Liver (tissue), 8 donors: ENCODE measurements at regions not wholly inside any gene's neighbourhood (a gene's known extent, or its start where the extent isn't known, plus 50 kb on each side); places are given as distances from the start of the nearest gene placed in this dataset.

Experiments
- DNase-seq: peaks from one replicate; pipeline ENCODE4 v3.0.0-alpha.2; 2017; ENCODE audit warnings: low spot score
- H3K27ac ChIP-seq, 2 donors: one replicate each; pipeline ENCODE4 v1.7.0; 2013; ENCODE audit warnings: inconsistent platforms in 2 of 2, low read length in 2 of 2, control low read depth in 1 of 2, low read depth in 1 of 2, mild to moderate bottlenecking in 1 of 2
- H3K27me3 ChIP-seq, 4 donors: one replicate each; pipeline versions ENCODE4 v1.6.1 to v1.7.0; 2013; ENCODE audit warnings: low read length in 3 of 4, inconsistent platforms in 1 of 4, mild to moderate bottlenecking in 1 of 4, moderate library complexity in 1 of 4; ENCODE audit not compliant: control insufficient read depth in 4 of 4, insufficient read depth in 4 of 4
- H3K36me3 ChIP-seq, 4 donors: one replicate each; pipeline versions ENCODE4 v1.6.1 to v1.7.0; 2013; ENCODE audit warnings: low read length in 3 of 4, mild to moderate bottlenecking in 3 of 4, low read depth in 1 of 4, moderate library complexity in 1 of 4; ENCODE audit not compliant: control insufficient read depth in 4 of 4, insufficient read depth in 3 of 4
- H3K4me1 ChIP-seq, 4 donors: one replicate each; pipeline versions ENCODE4 v1.6.1 to v1.7.0; 2013; ENCODE audit warnings: low read length in 3 of 4, mild to moderate bottlenecking in 3 of 4, moderate library complexity in 1 of 4; ENCODE audit not compliant: control insufficient read depth in 4 of 4, insufficient read depth in 4 of 4
- H3K4me3 ChIP-seq, 3 donors: one replicate each; pipeline versions ENCODE4 v1.6.1 to v1.7.0; 2013; ENCODE audit warnings: low read length in 3 of 3, control low read depth in 1 of 3, low read depth in 1 of 3, mild to moderate bottlenecking in 1 of 3
- H3K9ac ChIP-seq, 2 donors: one replicate each; pipeline ENCODE4 v1.7.0; 2013; ENCODE audit warnings: low read length in 2 of 2, mild to moderate bottlenecking in 2 of 2, moderate library complexity in 2 of 2, control low read depth in 1 of 2, low read depth in 1 of 2
- H3K9me3 ChIP-seq, 4 donors: one replicate each; pipeline versions ENCODE4 v1.6.1 to v1.7.0; 2013; ENCODE audit warnings: low read length in 3 of 4; ENCODE audit not compliant: control insufficient read depth in 4 of 4
- EGR1 ChIP-seq, 2 donors: IDR thresholded peaks; 2 replicates each; pipeline ENCODE4 v1.6.1; 2016 to 2018; ENCODE audit warnings: antibody characterized with exemption in 2 of 2, low read depth in 2 of 2
- FOXA1 ChIP-seq: IDR thresholded peaks from 2 replicates; pipeline ENCODE4 v1.6.1; 2016; ENCODE audit warnings: antibody characterized with exemption
- FOXA2 ChIP-seq: IDR thresholded peaks from 2 replicates; pipeline ENCODE4 v1.6.1; 2016; ENCODE audit warnings: antibody characterized with exemption
- GABPA ChIP-seq, 2 donors: IDR thresholded peaks in 1 of 2; conservative IDR thresholded peaks in 1 of 2; 2 replicates each; pipeline ENCODE4 v1.6.1; 2016; ENCODE audit warnings: antibody characterized with exemption in 2 of 2, mild to moderate bottlenecking in 1 of 2, moderate library complexity in 1 of 2
- HNF4A ChIP-seq, 2 donors: conservative IDR thresholded peaks; 2 replicates each; pipeline ENCODE4 v1.6.1; 2016; ENCODE audit warnings: antibody characterized with exemption in 2 of 2, mild to moderate bottlenecking in 2 of 2
- HNF4G ChIP-seq: IDR thresholded peaks from 2 replicates; pipeline ENCODE4 v1.6.1; 2016; ENCODE audit warnings: antibody characterized with exemption
- JUND ChIP-seq, 2 donors: IDR thresholded peaks; 2 replicates each; pipeline ENCODE4 v1.6.1; 2016; ENCODE audit warnings: antibody characterized with exemption in 2 of 2
- NR2F2 ChIP-seq: IDR thresholded peaks from 2 replicates; pipeline ENCODE4 v1.6.1; 2016; ENCODE audit warnings: antibody characterized with exemption
- RAD21 ChIP-seq, 2 donors: IDR thresholded peaks; 2 replicates each; pipeline ENCODE4 v1.6.1; 2016; ENCODE audit warnings: antibody characterized with exemption in 2 of 2, mild to moderate bottlenecking in 2 of 2
- RXRA ChIP-seq, 2 donors: IDR thresholded peaks; 2 replicates each; pipeline ENCODE4 v1.6.1; 2017 to 2018; ENCODE audit warnings: antibody characterized with exemption in 2 of 2, mild to moderate bottlenecking in 1 of 2
- SP1 ChIP-seq: IDR thresholded peaks from 2 replicates; pipeline ENCODE4 v1.6.1; 2018; ENCODE audit warnings: antibody characterized with exemption, mild to moderate bottlenecking
- TAF1 ChIP-seq: conservative IDR thresholded peaks from 2 replicates; pipeline ENCODE4 v1.6.1; 2016; ENCODE audit warnings: antibody characterized with exemption, mild to moderate bottlenecking
- YY1 ChIP-seq: IDR thresholded peaks from 2 replicates; pipeline ENCODE4 v1.6.1; 2016; ENCODE audit warnings: antibody characterized with exemption, mild to moderate bottlenecking
- WGBS: extraction: QIAGEN DNeasy Blood & Tissue Kit; methylation state at CpG from one replicate; pipeline ENCODE4 v1.1.7; 2013; 5-methylcytosine and 5-hydroxymethylcytosine counted together
- TF ChIP-seq, protein P1 (sequence below): IDR thresholded peaks from 2 replicates; pipeline ENCODE4 v1.6.1; 2016; ENCODE audit warnings: antibody characterized with exemption
- TF ChIP-seq, protein P2 (sequence below): IDR thresholded peaks from 2 replicates; pipeline ENCODE4 v1.6.1; 2016; ENCODE audit warnings: antibody characterized with exemption
- TF ChIP-seq, protein P3 (sequence below): IDR thresholded peaks from 2 replicates; pipeline ENCODE4 v1.6.1; 2016; ENCODE audit warnings: antibody characterized with exemption, mild to moderate bottlenecking
- TF ChIP-seq, protein P4 (sequence below): fragments of 150-350 bp; IDR thresholded peaks from 2 replicates; pipeline ENCODE4 v1.5.1; 2017; ENCODE audit warnings: improper control_type of control experiment, low read depth, low read length; ENCODE audit not compliant: missing input control
- TF ChIP-seq, protein P5 (sequence below): IDR thresholded peaks from 2 replicates; pipeline ENCODE4 v1.6.1; 2016; ENCODE audit warnings: antibody characterized with exemption
- donor health status: healthy.
- donor health status: healthy.
- donor health status: healthy.
- donor health status: healthy.
- donor health status: healthy.

DNA sequence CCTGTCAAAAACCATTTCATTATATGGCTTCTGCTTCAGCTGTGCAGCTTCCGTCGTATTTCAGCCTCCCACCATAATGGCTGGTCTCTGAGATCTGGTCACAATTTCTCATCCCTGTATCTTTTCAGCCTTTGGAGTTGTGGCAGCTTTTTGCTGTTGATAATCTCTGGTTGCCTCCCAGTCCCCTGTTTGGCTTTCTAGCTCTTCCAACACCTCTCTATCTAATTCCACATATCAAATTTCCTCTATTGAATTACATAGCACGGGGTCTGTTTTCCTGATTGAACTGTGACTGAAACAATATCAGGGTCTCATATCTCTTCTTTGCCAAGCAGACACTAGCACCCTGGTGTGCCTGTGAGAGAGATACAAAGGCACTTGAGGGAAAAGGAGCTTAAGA is 222.1 kb upstream of the OBI1 start (continued):
- TF ChIP-seq, protein P1, sequence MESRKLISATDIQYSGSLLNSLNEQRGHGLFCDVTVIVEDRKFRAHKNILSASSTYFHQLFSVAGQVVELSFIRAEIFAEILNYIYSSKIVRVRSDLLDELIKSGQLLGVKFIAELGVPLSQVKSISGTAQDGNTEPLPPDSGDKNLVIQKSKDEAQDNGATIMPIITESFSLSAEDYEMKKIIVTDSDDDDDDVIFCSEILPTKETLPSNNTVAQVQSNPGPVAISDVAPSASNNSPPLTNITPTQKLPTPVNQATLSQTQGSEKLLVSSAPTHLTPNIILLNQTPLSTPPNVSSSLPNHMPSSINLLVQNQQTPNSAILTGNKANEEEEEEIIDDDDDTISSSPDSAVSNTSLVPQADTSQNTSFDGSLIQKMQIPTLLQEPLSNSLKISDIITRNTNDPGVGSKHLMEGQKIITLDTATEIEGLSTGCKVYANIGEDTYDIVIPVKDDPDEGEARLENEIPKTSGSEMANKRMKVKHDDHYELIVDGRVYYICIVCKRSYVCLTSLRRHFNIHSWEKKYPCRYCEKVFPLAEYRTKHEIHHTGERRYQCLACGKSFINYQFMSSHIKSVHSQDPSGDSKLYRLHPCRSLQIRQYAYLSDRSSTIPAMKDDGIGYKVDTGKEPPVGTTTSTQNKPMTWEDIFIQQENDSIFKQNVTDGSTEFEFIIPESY: no peak
- TF ChIP-seq FOXA2: no peak
- TF ChIP-seq, protein P2, sequence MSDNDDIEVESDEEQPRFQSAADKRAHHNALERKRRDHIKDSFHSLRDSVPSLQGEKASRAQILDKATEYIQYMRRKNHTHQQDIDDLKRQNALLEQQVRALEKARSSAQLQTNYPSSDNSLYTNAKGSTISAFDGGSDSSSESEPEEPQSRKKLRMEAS: no peak
- no peak for TF ChIP-seq EGR1 (IDR thresholded peaks at IDR 0.05; ENCODE audit: low read depth in 2 of 2)
- no peak for TF ChIP-seq NR2F2

DNA sequence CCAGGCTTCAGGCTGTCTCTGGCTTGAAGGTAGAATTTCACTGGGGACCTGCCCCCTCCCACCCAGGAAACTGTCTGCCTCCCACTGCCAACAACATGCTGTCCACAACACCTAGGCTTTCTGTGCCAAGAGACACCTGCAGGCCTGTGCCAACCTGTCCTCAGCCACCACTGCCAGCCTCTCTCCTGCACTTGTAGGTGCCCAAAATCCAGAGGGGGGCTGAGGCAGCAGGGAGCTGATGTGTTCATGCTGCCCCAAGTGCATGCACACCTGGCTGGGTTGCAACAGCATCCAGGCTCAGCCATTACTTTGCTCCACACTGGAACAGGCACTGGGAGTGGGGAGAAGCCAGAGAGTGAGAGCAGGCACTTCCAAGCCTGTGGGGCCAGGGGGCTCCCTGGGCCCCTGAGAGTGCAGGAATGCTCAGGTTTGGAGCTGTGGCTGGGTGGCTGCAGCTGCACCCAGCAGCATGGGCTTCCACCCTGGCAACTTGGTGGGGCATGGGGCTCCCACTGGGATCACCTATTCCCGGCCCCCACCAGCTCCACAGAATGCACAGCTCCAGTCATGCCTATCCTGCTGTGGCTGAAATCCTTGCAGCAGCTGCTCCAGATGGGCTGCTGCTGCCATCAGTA is 218.1 kb upstream of the OBI1 start:
- H3K9me3 ChIP-seq: no peaks in the 10 kb centered on the region
- TF ChIP-seq YY1 (no peak), HNF4G (no peak), GABPA (IDR thresholded peaks at IDR 0.05 in 1 of 2, conservative IDR thresholded peaks at IDR 0.05 in 1 of 2) (no peak), HNF4A (conservative IDR thresholded peaks at IDR 0.05) (no peak), EGR1 (IDR thresholded peaks at IDR 0.05; ENCODE audit: low read depth in 2 of 2) (no peak), SP1 (no peak), JUND (IDR thresholded peaks at IDR 0.05) (no peak), RXRA (IDR thresholded peaks at IDR 0.05) (no peak), FOXA2 (no peak), TAF1 (no peak), NR2F2 (no peak), FOXA1 (no peak), RAD21 (IDR thresholded peaks at IDR 0.05) (no peak)
- TF ChIP-seq, protein P1: no peak
- TF ChIP-seq, protein P2: no peak
- TF ChIP-seq, protein P3, sequence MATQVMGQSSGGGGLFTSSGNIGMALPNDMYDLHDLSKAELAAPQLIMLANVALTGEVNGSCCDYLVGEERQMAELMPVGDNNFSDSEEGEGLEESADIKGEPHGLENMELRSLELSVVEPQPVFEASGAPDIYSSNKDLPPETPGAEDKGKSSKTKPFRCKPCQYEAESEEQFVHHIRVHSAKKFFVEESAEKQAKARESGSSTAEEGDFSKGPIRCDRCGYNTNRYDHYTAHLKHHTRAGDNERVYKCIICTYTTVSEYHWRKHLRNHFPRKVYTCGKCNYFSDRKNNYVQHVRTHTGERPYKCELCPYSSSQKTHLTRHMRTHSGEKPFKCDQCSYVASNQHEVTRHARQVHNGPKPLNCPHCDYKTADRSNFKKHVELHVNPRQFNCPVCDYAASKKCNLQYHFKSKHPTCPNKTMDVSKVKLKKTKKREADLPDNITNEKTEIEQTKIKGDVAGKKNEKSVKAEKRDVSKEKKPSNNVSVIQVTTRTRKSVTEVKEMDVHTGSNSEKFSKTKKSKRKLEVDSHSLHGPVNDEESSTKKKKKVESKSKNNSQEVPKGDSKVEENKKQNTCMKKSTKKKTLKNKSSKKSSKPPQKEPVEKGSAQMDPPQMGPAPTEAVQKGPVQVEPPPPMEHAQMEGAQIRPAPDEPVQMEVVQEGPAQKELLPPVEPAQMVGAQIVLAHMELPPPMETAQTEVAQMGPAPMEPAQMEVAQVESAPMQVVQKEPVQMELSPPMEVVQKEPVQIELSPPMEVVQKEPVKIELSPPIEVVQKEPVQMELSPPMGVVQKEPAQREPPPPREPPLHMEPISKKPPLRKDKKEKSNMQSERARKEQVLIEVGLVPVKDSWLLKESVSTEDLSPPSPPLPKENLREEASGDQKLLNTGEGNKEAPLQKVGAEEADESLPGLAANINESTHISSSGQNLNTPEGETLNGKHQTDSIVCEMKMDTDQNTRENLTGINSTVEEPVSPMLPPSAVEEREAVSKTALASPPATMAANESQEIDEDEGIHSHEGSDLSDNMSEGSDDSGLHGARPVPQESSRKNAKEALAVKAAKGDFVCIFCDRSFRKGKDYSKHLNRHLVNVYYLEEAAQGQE: no peak
- TF ChIP-seq, protein P4, sequence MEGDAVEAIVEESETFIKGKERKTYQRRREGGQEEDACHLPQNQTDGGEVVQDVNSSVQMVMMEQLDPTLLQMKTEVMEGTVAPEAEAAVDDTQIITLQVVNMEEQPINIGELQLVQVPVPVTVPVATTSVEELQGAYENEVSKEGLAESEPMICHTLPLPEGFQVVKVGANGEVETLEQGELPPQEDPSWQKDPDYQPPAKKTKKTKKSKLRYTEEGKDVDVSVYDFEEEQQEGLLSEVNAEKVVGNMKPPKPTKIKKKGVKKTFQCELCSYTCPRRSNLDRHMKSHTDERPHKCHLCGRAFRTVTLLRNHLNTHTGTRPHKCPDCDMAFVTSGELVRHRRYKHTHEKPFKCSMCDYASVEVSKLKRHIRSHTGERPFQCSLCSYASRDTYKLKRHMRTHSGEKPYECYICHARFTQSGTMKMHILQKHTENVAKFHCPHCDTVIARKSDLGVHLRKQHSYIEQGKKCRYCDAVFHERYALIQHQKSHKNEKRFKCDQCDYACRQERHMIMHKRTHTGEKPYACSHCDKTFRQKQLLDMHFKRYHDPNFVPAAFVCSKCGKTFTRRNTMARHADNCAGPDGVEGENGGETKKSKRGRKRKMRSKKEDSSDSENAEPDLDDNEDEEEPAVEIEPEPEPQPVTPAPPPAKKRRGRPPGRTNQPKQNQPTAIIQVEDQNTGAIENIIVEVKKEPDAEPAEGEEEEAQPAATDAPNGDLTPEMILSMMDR: no peak
- TF ChIP-seq, protein P5, sequence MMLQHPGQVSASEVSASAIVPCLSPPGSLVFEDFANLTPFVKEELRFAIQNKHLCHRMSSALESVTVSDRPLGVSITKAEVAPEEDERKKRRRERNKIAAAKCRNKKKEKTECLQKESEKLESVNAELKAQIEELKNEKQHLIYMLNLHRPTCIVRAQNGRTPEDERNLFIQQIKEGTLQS: no peak
- no peak for DNase-seq
- no peak overlapping the region for H3K9ac ChIP-seq
- no peaks in the 10 kb centered on the region for H3K27me3 ChIP-seq
- H3K27ac ChIP-seq: no peak overlapping the region
- H3K4me1 ChIP-seq: no peaks in the 10 kb centered on the region
- no peaks in the 10 kb centered on the region for H3K36me3 ChIP-seq
- WGBS: 85% methylated on average over 1 of the region's 1 CpG
- H3K4me3 ChIP-seq: no peak overlapping the region
